Activated gamma-delta T cell (primary cell): ENCODE measurements at regions not wholly inside any gene's neighbourhood (a gene's known extent, or its start where the extent isn't known, plus 50 kb on each side); places are given as distances from the start of the nearest gene placed in this dataset.
"Not testable (repeated sequence)": the region's sequence is repeated elsewhere in the genome, so short reads cannot be mapped to it uniquely, and the experiment has no call there.

Source experiments
- DNase-seq: peaks from one replicate; lab custom pipeline; 2025; lab: John Stamatoyannopoulos, UW

DNA sequence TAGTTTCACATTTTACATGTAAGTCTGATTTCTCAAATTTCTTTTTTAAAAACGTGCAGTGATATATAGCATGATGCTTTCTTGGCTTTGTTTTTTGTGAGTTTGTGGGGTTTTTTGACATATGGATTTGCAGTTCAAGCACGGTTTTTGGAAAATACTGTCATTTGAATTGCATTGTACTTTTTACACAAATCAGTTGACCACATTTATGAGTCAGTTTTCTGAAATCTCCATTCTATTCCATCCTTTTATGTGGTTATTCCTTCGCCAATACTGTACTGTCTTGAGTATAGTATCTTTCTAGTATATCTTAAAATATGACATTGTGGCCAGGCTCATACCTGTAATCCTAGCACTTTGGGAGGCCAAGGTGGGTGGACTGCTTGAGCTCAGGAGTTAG lies 890.0 kb upstream of the CITED2 start:
- DNase-seq, result no peak

DNA sequence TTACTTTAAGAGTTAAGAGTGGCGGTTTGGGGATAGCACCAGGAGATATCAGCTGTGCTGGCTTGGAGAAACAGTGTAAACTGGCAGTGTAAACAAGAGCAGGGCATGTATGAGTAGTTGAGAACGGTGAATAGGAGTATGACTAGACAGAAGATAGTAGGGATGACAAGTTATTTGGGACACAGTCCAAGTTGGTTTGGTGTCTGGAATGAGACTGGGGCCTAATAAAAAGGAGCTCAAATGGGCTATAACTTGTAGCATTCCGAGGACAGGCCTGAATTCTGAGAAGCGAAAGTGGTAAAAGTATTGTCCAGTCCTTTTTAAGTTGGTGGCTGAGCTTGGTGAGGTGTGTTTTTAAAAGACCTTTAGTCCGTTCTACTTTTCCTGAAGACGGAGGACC lies 883.9 kb upstream of the CITED2 start:
- DNase-seq, result not testable (repeated sequence)

DNA sequence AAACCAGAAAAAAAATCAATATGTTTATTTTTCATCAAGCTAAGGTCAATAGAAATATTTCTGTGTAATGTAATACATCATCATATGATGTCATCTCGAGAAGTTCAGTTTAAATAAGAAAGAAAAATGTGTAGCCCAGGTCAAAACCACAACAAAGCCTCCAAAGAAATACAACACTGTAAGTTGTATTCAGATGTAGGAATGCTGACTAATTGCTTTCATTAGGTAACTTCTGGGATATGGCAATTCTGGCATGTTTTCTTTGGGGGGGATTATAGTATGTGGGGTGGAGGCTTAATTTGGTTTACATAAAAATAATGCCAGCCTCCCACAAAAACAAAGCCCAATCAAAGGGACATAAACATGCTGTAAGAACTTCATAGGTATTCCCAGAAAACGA lies 881.8 kb upstream of the CITED2 start:
- no peak for DNase-seq

DNA sequence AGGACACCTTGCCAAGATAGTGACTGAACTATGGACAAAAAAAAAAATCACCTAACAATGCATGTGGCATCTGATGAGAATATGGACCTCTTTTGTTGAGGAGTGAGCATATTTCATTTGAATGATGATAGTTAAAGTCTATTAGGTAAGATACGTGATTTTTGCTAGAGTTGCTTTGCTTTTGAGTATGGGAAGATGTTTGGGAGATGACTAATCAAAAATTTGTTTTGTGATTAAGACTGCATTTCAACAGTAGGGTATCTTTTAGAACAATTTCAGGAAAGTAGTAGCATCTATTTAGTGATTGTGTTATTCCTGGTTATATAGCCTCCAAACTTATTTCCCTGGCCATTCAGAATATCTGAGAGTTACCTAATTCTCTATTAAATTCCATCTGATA lies 878.6 kb upstream of the CITED2 start:
- DNase-seq, result no peak

DNA sequence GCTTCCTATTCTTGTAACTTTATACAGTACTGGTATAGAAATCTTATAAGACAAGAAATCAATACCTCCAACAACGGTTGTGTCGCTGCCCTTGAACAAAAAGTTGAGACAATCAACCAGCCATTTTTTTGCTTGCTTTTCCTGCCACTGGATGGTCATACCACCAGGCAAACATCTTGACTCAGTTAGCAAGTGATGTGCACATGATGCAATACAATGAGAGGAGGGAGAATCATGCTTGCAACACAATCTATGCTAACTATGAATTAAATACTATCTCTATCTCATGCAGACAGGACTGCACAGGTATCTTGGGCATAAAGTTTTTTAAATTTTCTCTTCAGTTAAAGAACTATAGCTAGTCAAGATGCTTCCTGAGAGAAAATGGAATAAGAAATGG lies 877.7 kb upstream of the CITED2 start:
- no peak for DNase-seq

DNA sequence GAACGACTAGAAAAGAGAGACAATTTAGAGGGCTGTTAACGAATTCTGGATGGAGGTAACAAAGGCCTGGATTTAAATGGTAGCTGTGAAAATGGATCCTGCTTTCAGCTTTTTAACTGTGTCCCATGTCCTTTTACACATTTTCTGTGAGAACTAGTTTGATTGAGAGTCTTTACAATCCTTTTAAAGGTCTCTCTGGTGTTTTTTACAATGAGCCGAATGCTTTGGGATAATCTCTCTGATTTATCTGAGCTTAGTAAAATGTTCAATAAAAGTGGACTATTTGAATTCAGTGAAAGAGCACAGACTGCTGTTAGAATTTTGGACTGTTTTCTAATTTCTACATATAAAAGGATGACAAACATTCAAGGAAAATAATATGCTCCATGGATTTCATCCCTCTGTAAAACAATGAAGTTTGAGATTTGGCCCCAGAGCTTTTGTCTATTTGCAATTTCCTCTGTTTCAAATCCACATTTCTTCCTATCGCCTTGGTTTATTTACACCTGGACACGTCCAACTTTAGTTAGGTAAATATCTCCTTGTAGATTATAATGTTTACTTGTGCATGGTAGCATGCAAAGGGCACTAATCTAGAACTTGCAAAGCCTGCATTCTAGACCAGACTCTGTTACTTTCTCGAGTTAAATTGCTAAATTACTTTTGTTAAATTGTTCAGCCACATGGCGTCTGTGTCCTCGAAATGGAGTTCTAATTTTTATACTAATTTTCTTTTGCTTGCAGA lies 871.0 kb upstream of the CITED2 start:
- DNase-seq, result no peak

DNA sequence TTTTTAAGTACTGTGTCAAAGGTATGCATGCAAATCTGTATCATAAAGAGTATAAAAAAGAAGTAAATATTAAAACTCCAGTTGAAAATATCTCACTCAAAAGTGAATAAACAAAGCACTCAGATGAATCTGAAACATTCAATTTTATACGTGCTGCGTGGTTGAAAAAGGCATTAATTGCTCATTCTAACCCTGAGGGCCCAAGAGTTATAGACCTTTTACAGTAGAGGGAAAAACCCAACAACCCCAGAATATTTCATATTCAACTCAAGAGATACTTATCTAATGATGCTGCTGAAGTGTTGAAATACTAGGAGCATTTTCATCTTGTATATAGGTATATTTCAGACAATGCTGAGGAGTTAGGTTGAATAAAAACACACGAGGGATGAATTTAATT lies 862.8 kb upstream of the CITED2 start:
- DNase-seq, result no peak

DNA sequence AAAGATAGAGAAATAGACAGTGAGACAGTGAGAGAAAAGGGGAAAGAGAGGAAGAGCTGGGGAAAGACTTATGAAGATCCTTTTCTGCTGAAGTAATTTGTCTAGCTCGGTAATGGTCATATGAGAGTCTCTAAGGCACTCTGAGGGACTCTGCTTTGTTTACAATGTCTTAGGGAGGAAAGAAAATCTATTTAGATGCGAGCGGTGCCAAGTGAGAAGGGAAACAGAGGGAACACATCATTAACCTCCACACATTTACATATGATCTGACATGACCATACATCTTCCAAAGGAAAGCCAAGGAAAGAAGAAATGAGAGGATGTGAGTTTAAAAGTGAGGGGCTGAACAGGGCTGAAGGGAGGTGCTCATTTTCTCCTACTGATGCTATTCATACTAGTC lies 862.3 kb upstream of the CITED2 start:
- DNase-seq, result no peak

DNA sequence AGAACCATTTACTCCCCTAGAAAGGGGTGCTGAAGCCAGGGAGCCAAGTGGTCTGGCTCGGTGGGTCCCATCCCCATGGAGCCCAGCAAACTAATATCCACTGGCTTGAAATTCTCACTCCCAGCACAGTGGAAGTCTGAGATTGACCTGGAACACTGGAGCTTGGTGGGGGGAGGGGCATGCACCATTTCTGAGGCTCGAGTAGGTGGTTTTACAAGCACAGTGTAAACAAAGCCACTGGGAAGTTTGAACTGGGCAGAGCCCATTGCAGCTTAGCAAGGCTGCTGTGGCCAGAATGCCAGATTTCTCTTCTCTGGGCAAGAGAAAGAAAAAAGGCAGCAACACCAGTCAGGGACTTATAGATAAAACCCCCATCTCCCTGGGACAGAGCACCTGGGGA lies 855.8 kb upstream of the CITED2 start:
- DNase-seq, result no peak

DNA sequence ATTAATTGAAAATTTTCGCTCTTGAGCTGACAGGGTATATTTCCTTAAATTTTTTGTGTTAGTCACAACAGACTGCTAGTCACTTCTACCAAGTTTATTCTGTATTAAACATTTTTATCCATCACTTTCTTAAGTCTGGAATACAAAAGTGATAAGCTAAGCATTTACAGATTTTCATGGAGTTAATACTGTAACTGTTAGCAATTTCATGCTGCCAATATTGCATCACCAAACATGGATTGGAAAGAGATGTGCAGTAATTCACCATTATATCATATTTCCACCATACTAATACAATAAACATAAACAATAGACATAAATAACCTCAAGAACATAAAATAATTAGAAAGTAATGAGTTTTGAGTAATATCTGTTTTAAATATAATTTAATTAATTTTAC lies 854.0 kb upstream of the CITED2 start:
- DNase-seq, result no peak

DNA sequence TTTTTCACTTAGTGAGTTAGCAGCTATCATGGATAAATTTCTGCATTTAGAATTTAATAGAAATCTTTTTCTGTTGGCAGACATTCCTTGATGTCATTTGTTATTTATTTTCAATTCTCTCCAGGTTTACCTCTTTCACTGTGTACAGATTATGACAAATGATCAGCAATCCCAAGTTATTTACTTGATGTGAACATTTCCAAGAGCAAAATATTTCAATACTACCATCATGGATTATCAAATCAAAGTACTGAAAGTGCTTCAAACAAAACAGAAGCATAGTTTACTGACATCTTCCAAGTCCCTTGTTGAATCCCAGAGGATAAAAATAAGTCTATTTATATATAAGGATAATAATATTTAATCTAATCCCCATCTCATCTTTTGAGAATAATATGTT lies 852.2 kb upstream of the CITED2 start:
- no peak for DNase-seq

DNA sequence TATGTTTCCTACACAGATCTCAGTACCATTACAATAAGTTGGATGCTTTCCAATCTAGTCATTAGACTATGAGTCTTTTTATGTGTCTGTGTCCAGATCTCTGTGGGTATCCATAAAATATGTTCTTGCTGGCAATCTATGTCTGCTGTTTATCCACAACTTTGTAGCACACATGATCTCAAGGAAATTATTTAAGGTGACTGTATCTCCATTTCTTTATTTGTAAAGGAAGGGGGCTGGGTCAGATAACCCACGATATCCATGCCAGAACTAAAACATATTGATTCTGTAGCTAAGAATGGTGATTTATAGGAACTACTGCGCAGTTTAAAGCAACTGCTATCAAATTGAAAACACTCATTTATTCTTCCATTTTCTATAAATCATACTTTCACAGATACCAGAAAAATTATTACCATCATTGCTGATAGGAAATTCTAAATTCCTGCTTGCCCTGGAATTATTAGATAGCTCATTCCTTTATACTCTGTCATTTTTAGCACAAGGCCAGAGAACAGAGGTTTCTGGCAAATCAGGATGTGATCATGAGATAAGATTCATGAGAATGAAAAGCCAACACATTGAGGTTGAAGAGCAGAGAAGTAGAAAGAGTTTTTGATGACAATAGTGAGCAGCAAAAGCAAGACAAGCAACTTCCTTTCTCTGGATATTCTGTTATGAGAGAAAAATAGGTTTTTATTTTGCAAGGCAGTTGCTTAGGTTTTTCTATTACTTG lies 851.4 kb upstream of the CITED2 start:
- no peak for DNase-seq

DNA sequence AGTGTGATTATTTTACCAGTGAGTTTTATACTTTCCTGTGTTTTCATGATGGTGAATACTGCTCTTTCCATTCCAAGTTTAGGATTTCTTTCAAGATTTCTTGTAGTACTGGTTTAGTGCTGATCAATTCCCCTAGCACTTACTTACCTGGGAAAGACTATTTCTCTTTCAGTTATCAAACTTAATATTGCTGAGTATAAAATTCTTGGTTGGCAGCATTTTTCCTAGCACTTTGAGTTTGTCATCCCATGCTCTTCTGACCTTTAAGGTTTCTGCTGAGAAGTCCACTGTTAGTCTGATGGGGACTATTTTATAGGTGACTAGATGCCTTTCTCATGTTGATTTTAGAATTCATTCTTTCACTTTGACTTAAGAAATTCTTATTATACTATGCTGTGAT lies 842.8 kb upstream of the CITED2 start:
- no peak for DNase-seq

DNA sequence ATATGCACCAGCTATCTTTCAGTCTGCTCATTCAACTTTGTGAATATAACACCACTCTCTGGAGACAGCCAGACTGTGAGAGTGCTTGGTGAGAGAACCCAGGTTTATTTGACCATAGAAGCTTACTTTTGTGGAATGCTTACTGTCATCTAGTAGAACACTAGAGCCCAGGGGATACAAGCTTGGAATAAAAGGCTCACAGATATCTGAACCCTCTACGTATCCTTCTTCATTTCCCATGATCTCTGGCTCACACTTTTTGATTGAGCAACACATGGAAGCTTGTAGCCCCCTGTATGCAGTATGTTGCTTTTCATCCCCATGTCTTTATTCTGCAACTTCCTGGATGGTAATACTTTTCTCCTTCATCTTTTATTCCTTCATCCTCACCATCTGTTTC lies 835.3 kb upstream of the CITED2 start:
- no peak for DNase-seq

DNA sequence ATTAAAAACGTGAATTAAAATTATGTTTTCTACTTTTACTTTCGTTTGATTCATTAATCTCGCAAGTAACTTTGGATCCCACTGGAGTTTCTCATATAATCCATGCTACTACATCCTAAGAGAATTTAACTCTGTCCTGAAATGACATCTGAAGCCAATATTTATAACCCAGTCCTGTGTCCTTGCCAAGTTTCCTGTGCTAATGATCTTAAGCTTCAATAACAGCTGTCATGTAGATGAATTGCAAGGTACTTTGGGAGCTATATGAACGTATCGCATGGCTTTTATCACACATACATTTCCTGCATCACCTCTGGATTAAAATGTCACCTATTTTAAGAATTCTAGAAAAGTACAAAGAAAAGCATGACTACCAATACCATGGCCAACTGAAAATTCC lies 833.8 kb upstream of the CITED2 start:
- no peak for DNase-seq

DNA sequence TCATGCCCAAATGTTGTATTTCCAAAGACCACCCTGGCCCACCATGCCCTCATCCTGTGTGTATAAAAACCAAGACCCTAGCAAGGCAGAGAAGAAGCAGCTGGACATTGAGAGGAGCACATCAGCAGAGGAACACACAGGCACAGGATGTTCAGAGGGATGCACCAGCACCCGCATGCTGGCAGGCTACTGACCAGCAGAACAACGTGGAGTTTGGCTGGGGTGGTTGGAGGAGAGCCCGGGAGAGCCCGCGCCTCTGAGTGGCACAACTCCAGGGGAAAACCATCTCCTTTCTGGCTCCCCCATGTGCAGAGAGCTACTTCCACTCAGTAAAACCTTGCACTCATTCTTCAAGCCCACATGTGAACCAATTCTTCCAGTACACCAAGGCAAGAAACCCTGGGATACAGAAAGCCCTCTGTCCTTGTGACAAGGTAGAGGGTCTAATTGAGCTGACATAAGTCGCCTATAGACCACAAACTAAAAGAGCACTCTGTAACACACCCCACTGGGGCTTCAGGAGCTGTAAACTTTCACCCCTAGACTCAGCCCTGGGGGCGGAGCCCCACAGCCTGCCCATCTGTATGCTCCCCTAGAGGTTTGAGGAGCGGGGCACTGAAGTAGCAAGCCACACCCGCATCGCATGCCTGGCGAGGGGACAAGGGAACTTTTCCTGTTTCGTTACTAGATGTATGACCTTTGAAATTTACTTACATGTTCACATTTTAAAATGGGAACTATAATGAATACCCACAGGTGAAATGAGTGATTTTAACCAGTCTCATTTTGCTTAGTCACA lies 831.5 kb upstream of the CITED2 start:
- DNase-seq, result no peak

DNA sequence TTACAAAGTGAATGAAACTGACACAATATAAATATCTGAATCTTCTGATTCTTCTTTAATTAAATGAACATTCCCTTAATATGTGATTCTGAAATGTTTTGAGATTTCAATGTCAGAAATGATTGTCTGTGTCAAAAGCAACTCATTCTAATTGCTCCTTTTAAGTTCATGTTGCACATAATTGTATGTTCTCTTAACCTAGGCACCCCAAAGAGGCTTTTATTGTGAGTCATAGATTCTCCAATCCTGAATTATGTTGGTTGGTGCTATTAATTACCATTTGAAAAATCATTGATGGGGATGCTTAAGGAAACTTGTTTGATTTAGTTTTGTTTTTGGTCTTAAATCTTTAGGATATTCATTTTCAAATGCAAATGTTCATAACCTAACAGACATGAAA lies 829.7 kb upstream of the CITED2 start:
- no peak for DNase-seq

DNA sequence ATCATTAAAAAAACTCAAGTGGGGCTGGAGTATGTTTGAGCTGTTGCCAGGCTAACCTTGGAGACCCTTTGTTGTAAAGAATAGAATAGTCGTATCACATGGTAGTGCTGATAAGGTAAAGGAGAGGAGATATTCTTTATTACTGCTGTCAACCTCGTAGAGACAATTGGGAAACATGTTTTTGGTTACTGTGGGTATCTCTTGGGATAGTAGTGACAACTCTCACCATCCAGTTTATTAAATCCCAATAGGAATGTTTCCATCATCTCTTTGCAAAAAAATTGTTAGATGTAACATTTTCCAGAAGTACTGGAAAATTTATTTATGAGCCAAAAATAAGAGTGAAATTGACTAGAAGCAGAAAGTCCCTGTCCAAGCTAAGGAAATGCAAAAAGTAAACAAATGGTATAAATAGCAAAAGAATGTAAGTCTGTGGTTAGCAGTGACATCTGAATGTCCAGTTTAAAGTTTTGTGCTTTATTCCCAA lies 829.3 kb upstream of the CITED2 start:
- no peak for DNase-seq

DNA sequence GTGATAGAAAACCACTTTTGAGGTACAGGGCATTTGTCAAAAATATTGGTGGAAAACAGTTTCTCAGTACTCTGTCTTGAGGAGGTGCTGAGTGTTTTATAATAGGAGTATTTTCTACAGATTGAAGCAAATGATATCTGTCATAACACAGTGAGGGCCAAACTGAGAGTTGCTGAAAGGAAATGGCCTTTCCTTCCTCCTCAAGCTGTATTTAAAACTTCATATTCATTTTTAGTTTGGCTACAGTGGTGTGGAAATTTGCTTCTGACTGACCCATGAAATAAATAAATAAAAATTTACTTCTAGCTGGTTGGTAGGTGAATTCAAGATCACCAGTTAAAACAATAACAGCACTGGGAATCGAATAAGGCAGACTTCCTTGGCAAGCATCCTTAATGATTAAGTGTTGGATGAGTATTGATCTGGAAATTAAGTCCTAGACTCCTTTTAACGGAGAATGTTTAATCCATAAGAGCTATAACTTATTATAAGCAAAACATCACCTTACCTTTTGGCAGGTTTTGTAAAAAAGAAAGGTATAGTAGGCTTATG lies 828.6 kb upstream of the CITED2 start:
- no peak for DNase-seq

DNA sequence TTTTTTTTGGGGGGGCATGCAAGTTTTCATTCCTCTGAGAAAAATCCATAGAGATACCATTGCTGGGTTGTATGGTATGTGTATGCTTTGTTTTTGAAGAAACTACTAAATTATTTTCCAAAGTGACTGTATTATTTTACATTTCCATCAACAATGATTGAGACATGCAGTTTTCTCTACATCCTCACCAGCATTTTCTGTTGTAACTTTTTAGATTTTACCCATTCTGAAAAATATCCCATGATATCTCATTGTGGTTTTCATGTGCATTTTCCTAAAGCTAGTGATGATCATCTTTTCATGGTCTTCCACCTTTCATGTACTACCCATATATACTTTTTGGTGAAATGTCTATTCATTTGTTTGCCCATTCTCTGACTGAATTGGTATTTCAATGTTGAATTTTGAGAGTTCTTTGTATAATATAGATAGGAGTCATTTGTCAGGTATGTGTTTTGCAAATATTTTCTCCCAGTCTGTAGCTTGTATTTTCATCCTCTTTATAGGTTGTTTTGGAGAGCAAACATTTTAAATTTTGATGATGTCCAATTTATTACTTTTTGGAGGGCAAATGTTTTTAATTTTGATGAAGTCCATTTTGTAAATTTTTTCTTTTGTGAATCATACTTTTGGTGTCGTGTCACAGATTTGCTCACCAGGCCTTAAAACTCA lies 827.5 kb upstream of the CITED2 start:
- DNase-seq, result no peak

DNA sequence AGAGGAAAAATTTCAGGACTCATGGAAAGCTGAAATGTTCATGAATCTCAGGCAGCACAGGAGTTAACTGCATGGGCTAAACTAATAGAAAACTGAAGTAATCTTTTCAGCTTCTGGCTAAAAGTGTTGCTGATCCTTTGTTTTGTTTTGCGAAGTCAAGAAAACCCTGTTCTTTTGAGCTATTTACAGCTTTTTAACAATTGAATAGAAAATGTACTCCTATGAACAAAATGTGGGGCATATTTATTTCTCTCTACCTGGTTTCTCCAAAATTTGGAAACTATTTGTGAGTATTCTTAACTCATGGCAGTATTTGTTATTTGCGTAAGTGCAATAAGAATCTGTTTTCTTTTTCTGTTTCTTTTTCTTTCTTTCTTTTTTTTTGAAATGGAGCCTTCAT lies 818.8 kb upstream of the CITED2 start:
- no peak for DNase-seq

DNA sequence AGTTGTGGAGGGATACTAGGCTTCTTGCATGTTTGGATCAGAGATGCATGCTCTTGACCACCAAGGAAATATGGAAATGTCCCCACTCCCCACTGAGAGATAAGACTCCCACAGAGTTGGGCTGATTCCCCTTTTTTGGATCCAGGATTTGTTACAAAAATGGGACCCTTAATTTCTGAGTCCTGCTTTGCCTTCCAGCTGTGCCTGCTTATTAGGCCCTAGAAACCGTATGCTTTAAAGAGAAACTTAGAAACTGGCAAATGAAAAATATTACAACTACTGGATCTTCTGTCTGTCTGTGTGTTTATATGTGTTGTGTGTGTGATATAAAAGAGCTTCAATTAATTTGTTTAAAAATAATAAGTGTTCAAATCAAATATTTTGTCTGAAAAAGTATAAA lies 817.6 kb upstream of the CITED2 start:
- DNase-seq, result no peak
